PC-9 (cell line): ENCODE measurements at regions not wholly inside any gene's neighbourhood (a gene's known extent, or its start where the extent isn't known, plus 50 kb on each side); places are given as distances from the start of the nearest gene placed in this dataset.

Experiments used
- BruUV-seq: library from RNA; stranded (reverse); fragments of 400-500 nt; replicated peaks from 2 replicates; lab custom pipeline; 2021; lab: Mats Ljungman, UMichigan
- CTCF ChIA-PET: fragments of 300-600 bp; sonication (Branson Sonifier 250); formaldehyde crosslinking; loops from one replicate; lab custom pipeline; 2022; ENCODE audit warnings: antibody characterized with exemption; lab: Charles Lee
- POLR2A ChIA-PET: fragments of 300-600 bp; sonication (Branson Sonifier 250); formaldehyde crosslinking; loops from one replicate; lab custom pipeline; 2022; ENCODE audit warnings: antibody characterized with exemption; ENCODE audit not compliant: unreplicated experiment; lab: Charles Lee
- DNase-seq, 2 experiments: peaks; one replicate each; pipeline versions ENCODE4 v3.0.0 to v3.0.0-alpha.2; 2015 to 2022; ENCODE audit warnings: mixed read lengths in 1 of 2
- H2AFZ ChIP-seq: fragments of 200-600 bp; sonication (generic); 2 replicates; pipeline ENCODE4 v1.8.1; 2017; ENCODE audit warnings: antibody characterized with exemption
- H3F3A ChIP-seq: fragments of 200-600 bp; sonication (generic); 2 replicates; pipeline ENCODE4 v1.8.1; 2017; ENCODE audit warnings: antibody characterized with exemption, mild to moderate bottlenecking, low read depth; ENCODE audit not compliant: insufficient read depth
- H3K27ac ChIP-seq: fragments of 200-600 bp; sonication (generic); 2 replicates; pipeline ENCODE4 v1.6.1; 2016; ENCODE audit warnings: mixed run types
- H3K27me3 ChIP-seq: fragments of 200-600 bp; sonication (generic); 2 replicates; pipeline ENCODE4 v1.6.1; 2016; ENCODE audit warnings: low read depth, mixed run types; ENCODE audit not compliant: insufficient read depth
- H3K36me3 ChIP-seq: fragments of 200-600 bp; sonication (generic); 2 replicates; pipeline ENCODE4 v1.6.1; 2016; ENCODE audit warnings: low read depth, mixed run types
- H3K4me1 ChIP-seq: fragments of 200-600 bp; sonication (generic); replicated peaks from 2 replicates; pipeline ENCODE4 v1.6.1; 2016; ENCODE audit warnings: mixed run types; ENCODE audit not compliant: insufficient read depth
- H3K4me2 ChIP-seq: fragments of 200-600 bp; sonication (generic); 2 replicates; pipeline ENCODE4 v1.6.1; 2017; ENCODE audit warnings: mixed run types
- H3K4me3 ChIP-seq: fragments of 200-600 bp; sonication (generic); 2 replicates; pipeline ENCODE4 v1.6.1; 2016; ENCODE audit warnings: mixed run types
- H3K79me2 ChIP-seq: fragments of 200-600 bp; sonication (generic); 2 replicates; pipeline ENCODE4 v1.6.1; 2017; ENCODE audit warnings: low read depth, mixed run types
- H3K9me2 ChIP-seq: fragments of 200-600 bp; sonication (generic); 2 replicates; pipeline ENCODE4 v1.8.1; 2017; ENCODE audit warnings: mild to moderate bottlenecking; ENCODE audit not compliant: insufficient read depth
- H3K9me3 ChIP-seq: fragments of 200-600 bp; sonication (generic); 2 replicates; pipeline ENCODE4 v1.8.1; 2016; ENCODE audit warnings: low read depth; ENCODE audit not compliant: insufficient read depth
- H4K20me1 ChIP-seq: fragments of 200-600 bp; sonication (generic); 2 replicates; pipeline ENCODE4 v1.8.1; 2017; ENCODE audit not compliant: insufficient read depth
- CTCF ChIP-seq: fragments of 200-600 bp; sonication (generic); conservative IDR thresholded peaks from 2 replicates; pipeline ENCODE4 v1.6.1; 2017; ENCODE audit warnings: mixed run types, antibody characterized with exemption, mild to moderate bottlenecking, moderate library complexity
- EZH2 ChIP-seq: fragments of 200-600 bp; sonication (generic); IDR thresholded peaks from 2 replicates; pipeline ENCODE4 v1.8.0; 2017; ENCODE audit warnings: antibody characterized with exemption, low read depth
- intact Hi-C: fragments of 100-400 bp; cut with micrococcal nuclease; formaldehyde crosslinking; loops from one replicate; pipeline ENCODE4 v1.10.0; 2022; ENCODE audit not compliant: unreplicated experiment

GRCh38 chr14:85417396-85417795 lies 112.5 kb upstream of the FLRT2 start:
- Histone ChIP-seq H3K36me3 (no peaks in the 10 kb centered on the region), H3K4me2 (no peak overlapping the region), H3K27me3 (no peaks in the 10 kb centered on the region), H3K9me3 (no peaks in the 10 kb centered on the region), H3K79me2 (no peaks in the 10 kb centered on the region), H3K4me1 (no peaks in the 10 kb centered on the region), H3F3A (no peaks in the 10 kb centered on the region), H3K9me2 (no peaks in the 10 kb centered on the region), H4K20me1 (no peaks in the 10 kb centered on the region), H3K4me3 (no peak overlapping the region), H2AFZ (no peak overlapping the region), H3K27ac (no peak overlapping the region)
- no TSS peak for BruUV-seq
- ChIA-PET CTCF (no interaction called here), POLR2A (no interaction called here)
- TF ChIP-seq CTCF (no peak), EZH2 (no peak)
- DNase-seq: no peak
- intact Hi-C loops: loop anchor here (5.0 to 10.0 kb wide), 2 partner anchors 107 to 170 kb away; no protein-coding TSS in a partner anchor

GRCh38 chr14:85418721-85419120 lies 111.2 kb upstream of the FLRT2 start:
- Histone ChIP-seq H3K79me2 (no peaks in the 10 kb centered on the region), H3K27me3 (no peaks in the 10 kb centered on the region), H4K20me1 (no peaks in the 10 kb centered on the region), H3K27ac (no peak overlapping the region), H3K4me1 (no peaks in the 10 kb centered on the region), H3K9me3 (no peaks in the 10 kb centered on the region), H2AFZ (no peak overlapping the region), H3K4me3 (no peak overlapping the region), H3K4me2 (no peak overlapping the region), H3F3A (no peaks in the 10 kb centered on the region), H3K36me3 (no peaks in the 10 kb centered on the region), H3K9me2 (no peaks in the 10 kb centered on the region)
- ChIA-PET CTCF (no interaction called here), POLR2A (no interaction called here)
- TF ChIP-seq CTCF (no peak), EZH2 (no peak)
- no TSS peak for BruUV-seq
- intact Hi-C loops: loop anchor here (5.0 to 10.0 kb wide), 2 partner anchors 106 to 171 kb away; no protein-coding TSS in a partner anchor
- DNase-seq: no peak

- POLR2A ChIA-PET: no interaction called here
- Histone ChIP-seq H3K27ac (no peak overlapping the region), H3K27me3 (no peaks in the 10 kb centered on the region), H3K4me1 (no peaks in the 10 kb centered on the region), H2AFZ (no peak overlapping the region), H3K79me2 (no peaks in the 10 kb centered on the region), H3K4me2 (no peak overlapping the region), H3K9me3 (no peaks in the 10 kb centered on the region), H3K9me2 (no peaks in the 10 kb centered on the region), H3K4me3 (no peak overlapping the region), H4K20me1 (no peaks in the 10 kb centered on the region), H3K36me3 (no peaks in the 10 kb centered on the region), H3F3A (no peaks in the 10 kb centered on the region)
- intact Hi-C loops: no loop called here
- TF ChIP-seq EZH2: no peak
- TF ChIP-seq CTCF: no peak
- no TSS peak for BruUV-seq
- CTCF ChIA-PET: no interaction called here
- DNase-seq: no peak
Observed at GRCh38 chr14:85420278-85420677, 109.7 kb upstream of the FLRT2 start.
